K562 (cell line): ENCODE measurements at regions not wholly inside any gene's neighbourhood (a gene's known extent, or its start where the extent isn't known, plus 50 kb on each side); places are given as distances from the start of the nearest gene placed in this dataset.

ENCODE experiments used
- ATAC-seq: fragments of 200-7000 bp; cut with Tn5 transposase; 3 replicates; pipeline ENCODE4 v1.9.1; 2020; ENCODE audit warnings: moderate library complexity
- BruUV-seq: library from RNA; stranded (reverse); fragments of 400-500 nt; replicated peaks from 2 replicates; lab custom pipeline; 2021; lab: Mats Ljungman, UMichigan
- CTCF ChIA-PET: fragments of 300-600 bp; formaldehyde crosslinking; extraction: SDS; loops from one replicate; lab custom pipeline; 2021; ENCODE audit warnings: low intra/inter-chr PET ratio; lab: Yijun Ruan, JAX
- POLR2A ChIA-PET: fragments of 300-600, 350-650 bp; sonication (Branson Sonifier 250); formaldehyde crosslinking; extraction: SDS; loops from one replicate; lab custom pipeline; 2021; ENCODE audit warnings: antibody characterized with exemption, inconsistent platforms; lab: Yijun Ruan, JAX
- DNase-seq, 4 experiments: peaks; one replicate each; pipeline versions ENCODE4 v3.0.0 to v3.0.0-alpha.2; 2011 to 2018; ENCODE audit warnings: low spot score in 3 of 4, mixed read lengths in 3 of 4; ENCODE audit errors: extremely low read depth in 1 of 4
- FAIRE-seq: peaks from 2 replicates; lab custom pipeline; 2011; peaks lifted over from hg19 to GRCh38; lab: Jason Lieb, UNC
- H2AFZ ChIP-seq: 2 replicates; pipeline ENCODE4 v1.6.0; 2011; ENCODE audit warnings: low read depth, low read length, control low read depth, inconsistent platforms
- H3K27ac ChIP-seq: fragments of 200-600 bp; 3 replicates; pipeline ENCODE4 v1.8.0; 2011; ENCODE audit warnings: low read depth, mild to moderate bottlenecking, control low read depth, inconsistent platforms, low read length, moderate library complexity, mixed read lengths; ENCODE audit errors: extremely low read depth
- H3K27me3 ChIP-seq, 2 experiments: fragments of 300-600 bp in 1 of 2; 2 replicates in 1 of 2; 3 replicates in 1 of 2; pipeline versions ENCODE4 v1.6.0 to v1.8.0; 2011; ENCODE audit warnings: inconsistent platforms in 2 of 2, low read length in 2 of 2, mild to moderate bottlenecking in 1 of 2, mixed read lengths in 1 of 2, moderate library complexity in 1 of 2; ENCODE audit not compliant: control insufficient read depth in 2 of 2, insufficient read depth in 2 of 2
- H3K36me3 ChIP-seq: fragments of 300-600 bp; 3 replicates; pipeline ENCODE4 v1.8.0; 2011; ENCODE audit warnings: mild to moderate bottlenecking, low read length, inconsistent platforms; ENCODE audit not compliant: control insufficient read depth, insufficient read depth
- H3K4me1 ChIP-seq, 2 experiments: fragments of 200-600 bp in 1 of 2; replicated peaks in 1 of 2; 2 replicates in 1 of 2; 3 replicates in 1 of 2; pipeline versions ENCODE4 v1.5.1 to v1.8.0; 2011; ENCODE audit warnings: inconsistent platforms in 2 of 2, low read length in 2 of 2, mild to moderate bottlenecking in 1 of 2, mixed read lengths in 1 of 2, moderate library complexity in 1 of 2; ENCODE audit not compliant: control insufficient read depth in 2 of 2, insufficient read depth in 2 of 2
- H3K4me2 ChIP-seq: 2 replicates; pipeline ENCODE4 v1.6.1; 2011; ENCODE audit warnings: low read length, control low read depth, inconsistent platforms, mixed read lengths; ENCODE audit not compliant: insufficient read depth
- H3K4me3 ChIP-seq: fragments of 200-600 bp; sonication (generic), shearing (Covaris generic); 2 replicates; pipeline ENCODE4 v1.5.1; 2016; ENCODE audit warnings: control low read depth, inconsistent platforms
- H3K79me2 ChIP-seq: fragments of 200-600 bp; 3 replicates; pipeline ENCODE4 v1.8.0; 2011; ENCODE audit warnings: low read length, inconsistent platforms; ENCODE audit not compliant: control insufficient read depth, insufficient read depth
- H3K9ac ChIP-seq, 2 experiments: 2 replicates each; pipeline versions ENCODE4 v1.6.0 to v1.6.1; 2011; ENCODE audit warnings: low read depth in 2 of 2, low read length in 2 of 2, control low read depth in 1 of 2, inconsistent platforms in 1 of 2, mild to moderate bottlenecking in 1 of 2, mixed read lengths in 1 of 2; ENCODE audit not compliant: insufficient read depth in 1 of 2
- H3K9me1 ChIP-seq: one replicate; pipeline ENCODE4 v1.6.0; 2011; ENCODE audit warnings: inconsistent platforms, mild to moderate bottlenecking, low read length, moderate library complexity; ENCODE audit not compliant: control insufficient read depth, insufficient read depth
- H3K9me3 ChIP-seq: replicated peaks from 2 replicates; pipeline ENCODE4 v1.5.1; 2011; ENCODE audit warnings: low read depth, low read length, inconsistent platforms; ENCODE audit not compliant: control insufficient read depth, insufficient read depth
- H4K20me1 ChIP-seq: replicated peaks from 2 replicates; pipeline ENCODE4 v1.6.1; 2011; ENCODE audit warnings: low read length, inconsistent platforms, mixed read lengths; ENCODE audit not compliant: control insufficient read depth, insufficient read depth
- DIDO1 ChIP-seq: fragments of 450-650 bp; IDR thresholded peaks from 2 replicates; pipeline ENCODE4 v1.6.1; 2016; ENCODE audit warnings: low read depth, missing biosample characterization, missing genetic modification characterization
- HSF4 ChIP-seq: fragments of 250-450 bp; sonication (Bioruptor Pico); IDR thresholded peaks from 2 replicates; pipeline ENCODE4 v2.1.2; 2022; ENCODE audit warnings: mild to moderate bottlenecking, moderate library complexity, borderline replicate concordance
- KDM5B ChIP-seq: fragments of 200-600 bp; sonication (generic); IDR thresholded peaks from 2 replicates; pipeline ENCODE4 v1.6.1; 2012; ENCODE audit warnings: low read depth, mild to moderate bottlenecking, moderate library complexity, low read length, control low read depth, inconsistent platforms; ENCODE audit not compliant: insufficient replicate concordance
- MAFF ChIP-seq: IDR thresholded peaks from 2 replicates; pipeline ENCODE4 v1.6.1; 2012; ENCODE audit warnings: low read length, improper control_type of control experiment
- MBD2 ChIP-seq: sonication (generic); IDR thresholded peaks from 2 replicates; pipeline ENCODE4 v1.6.1; 2016; ENCODE audit warnings: low read depth, borderline replicate concordance
- NCOA6 ChIP-seq: fragments of 450-650 bp; IDR thresholded peaks from 2 replicates; pipeline ENCODE4 v1.6.1; 2017; ENCODE audit warnings: mild to moderate bottlenecking
- PPARD ChIP-seq: fragments of 250-450 bp; sonication (Bioruptor Pico); IDR thresholded peaks from 2 replicates; pipeline ENCODE4 v1.8.0; 2022; ENCODE audit warnings: inconsistent platforms, mild to moderate bottlenecking, moderate library complexity
- RBFOX2 ChIP-seq: fragments of 200-400 bp; formaldehyde crosslinking; IDR thresholded peaks from 2 replicates; pipeline ENCODE4 v1.6.1; 2017; ENCODE audit warnings: low read depth, mild to moderate bottlenecking, low read length, moderate library complexity
- TAF15 ChIP-seq: fragments of 200-400 bp; formaldehyde crosslinking; IDR thresholded peaks from 2 replicates; pipeline ENCODE4 v1.6.1; 2017; ENCODE audit warnings: mild to moderate bottlenecking, low read depth, low read length, moderate library complexity
- ZNF232 ChIP-seq: sonication (generic); formaldehyde crosslinking; IDR thresholded peaks from 2 replicates; pipeline ENCODE4 v1.8.0; 2022; ENCODE audit warnings: mild to moderate bottlenecking, missing genetic modification reagents
- ZNF282 ChIP-seq: sonication (generic); formaldehyde crosslinking; IDR thresholded peaks from 2 replicates; pipeline ENCODE4 v1.8.1; 2023; ENCODE audit warnings: missing genetic modification reagents
- ZNF766 ChIP-seq: fragments of 200-800 bp; sonication (Bioruptor generic); conservative IDR thresholded peaks from 2 replicates; pipeline ENCODE4 v1.6.1; 2016; ENCODE audit warnings: missing genetic modification characterization, missing compliant biosample characterization
- in situ Hi-C: fragments of 300-500 bp; cut with MboI; formaldehyde crosslinking; loops from 4 replicates; pipeline ENCODE4 v1.15.0; 2018; ENCODE audit warnings: inconsistent platforms, mixed read lengths
- intact Hi-C: fragments of 100-400 bp; cut with micrococcal nuclease; formaldehyde crosslinking; loops from 2 replicates; pipeline ENCODE4 v1.14.2; 2022
- TF ChIP-seq, protein P1 (sequence below): fragments of 250-450 bp; sonication (Bioruptor Pico); IDR thresholded peaks from 2 replicates; pipeline ENCODE4 v1.4.0; 2020
- TF ChIP-seq, protein P2 (sequence below): fragments of 450-650 bp; IDR thresholded peaks from 2 replicates; pipeline ENCODE4 v1.6.1; 2016; ENCODE audit warnings: antibody characterized with exemption
- TF ChIP-seq, protein P3 (sequence below): fragments of 250-450 bp; sonication (Bioruptor Pico); IDR thresholded peaks from 2 replicates; pipeline ENCODE4 v1.9.0; 2021; ENCODE audit warnings: mild to moderate bottlenecking
- TF ChIP-seq, protein P4 (sequence below): fragments of 450-650 bp; formaldehyde crosslinking; IDR thresholded peaks from 2 replicates; pipeline ENCODE4 v1.4.0; 2020; ENCODE audit warnings: mild to moderate bottlenecking, moderate library complexity

DNA sequence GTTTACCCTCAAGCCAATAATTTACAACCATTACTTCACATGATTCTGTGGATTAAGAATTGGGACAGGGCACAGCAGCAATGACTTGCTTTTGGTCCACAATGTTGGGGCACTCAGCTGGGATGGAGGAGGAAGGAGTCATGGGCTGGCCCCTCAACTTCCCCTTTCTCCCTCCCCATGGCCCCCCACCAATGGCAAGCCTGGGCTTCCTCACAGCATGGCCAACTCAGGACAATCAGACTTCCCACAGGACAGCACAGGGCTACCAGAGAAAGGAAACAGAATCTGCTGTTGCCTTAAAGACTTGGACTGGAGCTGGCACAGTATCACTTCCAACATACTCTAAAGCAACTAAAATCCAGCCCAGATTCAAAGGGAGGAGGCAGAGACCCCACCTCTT lies 160.7 kb downstream of the PTPN20 start:
- no peak for FAIRE-seq
- no peak for DNase-seq
- no TSS peak for BruUV-seq

More for the DNA sequence above, 160.7 kb downstream of the PTPN20 start:
- H3K79me2 ChIP-seq, result no peaks in the 10 kb centered on the region
- POLR2A ChIA-PET, result interaction anchor here (1.1 to 1.3 kb wide), 3 partner anchors 10 to 13 kb away, joined by 3 to 5 read pairs (median 5); no protein-coding TSS in a partner anchor
- H3K4me2 ChIP-seq, result no peak overlapping the region
- no peak overlapping the region for H3K27ac ChIP-seq
- TF ChIP-seq, protein P1, sequence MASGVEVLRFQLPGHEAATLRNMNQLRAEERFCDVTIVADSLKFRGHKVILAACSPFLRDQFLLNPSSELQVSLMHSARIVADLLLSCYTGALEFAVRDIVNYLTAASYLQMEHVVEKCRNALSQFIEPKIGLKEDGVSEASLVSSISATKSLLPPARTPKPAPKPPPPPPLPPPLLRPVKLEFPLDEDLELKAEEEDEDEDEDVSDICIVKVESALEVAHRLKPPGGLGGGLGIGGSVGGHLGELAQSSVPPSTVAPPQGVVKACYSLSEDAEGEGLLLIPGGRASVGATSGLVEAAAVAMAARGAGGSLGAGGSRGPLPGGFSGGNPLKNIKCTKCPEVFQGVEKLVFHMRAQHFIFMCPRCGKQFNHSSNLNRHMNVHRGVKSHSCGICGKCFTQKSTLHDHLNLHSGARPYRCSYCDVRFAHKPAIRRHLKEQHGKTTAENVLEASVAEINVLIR (CRISPR knock-in tag), result no peak
- TF ChIP-seq TAF15, result no peak
- TF ChIP-seq, protein P2, sequence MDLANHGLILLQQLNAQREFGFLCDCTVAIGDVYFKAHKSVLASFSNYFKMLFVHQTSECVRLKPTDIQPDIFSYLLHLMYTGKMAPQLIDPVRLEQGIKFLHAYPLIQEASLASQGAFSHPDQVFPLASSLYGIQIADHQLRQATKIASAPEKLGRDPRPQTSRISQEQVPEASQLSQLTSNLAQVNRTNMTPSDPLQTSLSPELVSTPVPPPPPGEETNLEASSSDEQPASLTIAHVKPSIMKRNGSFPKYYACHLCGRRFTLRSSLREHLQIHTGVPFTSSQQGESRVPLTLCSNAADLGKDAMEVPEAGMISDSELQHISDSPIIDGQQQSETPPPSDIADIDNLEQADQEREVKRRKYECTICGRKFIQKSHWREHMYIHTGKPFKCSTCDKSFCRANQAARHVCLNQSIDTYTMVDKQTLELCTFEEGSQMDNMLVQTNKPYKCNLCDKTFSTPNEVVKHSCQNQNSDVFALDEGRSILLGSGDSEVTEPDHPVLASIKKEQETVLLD, result no peak
- TF ChIP-seq DIDO1 (tag), result no peak
- no peak for TF ChIP-seq PPARD (CRISPR knock-in tag)
- no peak for TF ChIP-seq MAFF
- TF ChIP-seq, protein P3, sequence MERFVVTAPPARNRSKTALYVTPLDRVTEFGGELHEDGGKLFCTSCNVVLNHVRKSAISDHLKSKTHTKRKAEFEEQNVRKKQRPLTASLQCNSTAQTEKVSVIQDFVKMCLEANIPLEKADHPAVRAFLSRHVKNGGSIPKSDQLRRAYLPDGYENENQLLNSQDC (CRISPR knock-in tag), result no peak
- no peak for TF ChIP-seq HSF4 (CRISPR knock-in tag)
- no peak for TF ChIP-seq ZNF282 (CRISPR knock-in tag)
- TF ChIP-seq ZNF232 (CRISPR knock-in tag), result no peak
- no peak for TF ChIP-seq NCOA6
- TF ChIP-seq KDM5B, result no peak
- no peak for TF ChIP-seq RBFOX2
- no peak for TF ChIP-seq ZNF766 (CRISPR knock-in tag)
- TF ChIP-seq MBD2, result no peak
- TF ChIP-seq, protein P4, sequence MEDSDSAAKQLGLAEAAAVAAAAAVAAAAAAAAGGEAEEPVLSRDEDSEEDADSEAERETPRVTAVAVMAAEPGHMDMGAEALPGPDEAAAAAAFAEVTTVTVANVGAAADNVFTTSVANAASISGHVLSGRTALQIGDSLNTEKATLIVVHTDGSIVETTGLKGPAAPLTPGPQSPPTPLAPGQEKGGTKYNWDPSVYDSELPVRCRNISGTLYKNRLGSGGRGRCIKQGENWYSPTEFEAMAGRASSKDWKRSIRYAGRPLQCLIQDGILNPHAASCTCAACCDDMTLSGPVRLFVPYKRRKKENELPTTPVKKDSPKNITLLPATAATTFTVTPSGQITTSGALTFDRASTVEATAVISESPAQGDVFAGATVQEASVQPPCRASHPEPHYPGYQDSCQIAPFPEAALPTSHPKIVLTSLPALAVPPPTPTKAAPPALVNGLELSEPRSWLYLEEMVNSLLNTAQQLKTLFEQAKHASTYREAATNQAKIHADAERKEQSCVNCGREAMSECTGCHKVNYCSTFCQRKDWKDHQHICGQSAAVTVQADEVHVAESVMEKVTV (CRISPR knock-in tag), result no peak
- no peaks in the 10 kb centered on the region for H3K9me1 ChIP-seq
- no peak overlapping the region for H3K9ac ChIP-seq
- CTCF ChIA-PET, result no interaction called here
- no peak overlapping the region for H3K4me3 ChIP-seq
- intact Hi-C loops (no loop called here), in situ Hi-C loops (no loop called here)
- H4K20me1 ChIP-seq, result no peaks in the 10 kb centered on the region
- no peak overlapping the region for H2AFZ ChIP-seq
- no peaks in the 10 kb centered on the region for H3K9me3 ChIP-seq
- peaks cover 2 to 20% of the 10 kb centered on the region in 2 experiments for H3K27me3 ChIP-seq
- no peaks in the 10 kb centered on the region for H3K4me1 ChIP-seq
- ATAC-seq, result no peak
- H3K36me3 ChIP-seq, result no peaks in the 10 kb centered on the region
